Neural cell (in vitro differentiated cells): ENCODE measurements at regions not wholly inside any gene's neighbourhood (a gene's known extent, or its start where the extent isn't known, plus 50 kb on each side); places are given as distances from the start of the nearest gene placed in this dataset.

Source experiments
- CTCF ChIP-seq: fragments of 450-650 bp; IDR thresholded peaks from 2 replicates; pipeline ENCODE4 v1.5.1; 2014; ENCODE audit warnings: antibody characterized with exemption, mild to moderate bottlenecking, moderate library complexity; ENCODE audit not compliant: poor library complexity, severe bottlenecking
- EP300 ChIP-seq: fragments of 450-650 bp; conservative IDR thresholded peaks from 2 replicates; pipeline ENCODE4 v1.6.1; 2014; ENCODE audit warnings: antibody characterized with exemption, mild to moderate bottlenecking, moderate library complexity; ENCODE audit not compliant: poor library complexity, severe bottlenecking
- EZH2 ChIP-seq: fragments of 200-600, 300-800 bp; shearing (Covaris generic), sonication (generic); IDR thresholded peaks from 2 replicates; pipeline ENCODE4 v1.6.1; 2014; ENCODE audit warnings: antibody characterized with exemption, low read length, borderline replicate concordance, mild to moderate bottlenecking; ENCODE audit not compliant: insufficient read depth, poor library complexity, severe bottlenecking
- POLR2AphosphoS5 ChIP-seq: IDR thresholded peaks from 2 replicates; pipeline ENCODE4 v1.6.1; 2012
- SMC3 ChIP-seq: fragments of 450-650 bp; conservative IDR thresholded peaks from 2 replicates; pipeline ENCODE4 v1.6.1; 2014; ENCODE audit warnings: antibody characterized with exemption, mild to moderate bottlenecking, moderate library complexity; ENCODE audit not compliant: poor library complexity
- TF ChIP-seq, protein P1 (sequence below): IDR thresholded peaks from 2 replicates; pipeline ENCODE4 v1.6.1; 2012; ENCODE audit warnings: borderline replicate concordance

- TF ChIP-seq CTCF = no peak
- TF ChIP-seq EZH2 = no peak
- TF ChIP-seq EP300 = no peak
- no peak for TF ChIP-seq SMC3
- TF ChIP-seq, protein P1, sequence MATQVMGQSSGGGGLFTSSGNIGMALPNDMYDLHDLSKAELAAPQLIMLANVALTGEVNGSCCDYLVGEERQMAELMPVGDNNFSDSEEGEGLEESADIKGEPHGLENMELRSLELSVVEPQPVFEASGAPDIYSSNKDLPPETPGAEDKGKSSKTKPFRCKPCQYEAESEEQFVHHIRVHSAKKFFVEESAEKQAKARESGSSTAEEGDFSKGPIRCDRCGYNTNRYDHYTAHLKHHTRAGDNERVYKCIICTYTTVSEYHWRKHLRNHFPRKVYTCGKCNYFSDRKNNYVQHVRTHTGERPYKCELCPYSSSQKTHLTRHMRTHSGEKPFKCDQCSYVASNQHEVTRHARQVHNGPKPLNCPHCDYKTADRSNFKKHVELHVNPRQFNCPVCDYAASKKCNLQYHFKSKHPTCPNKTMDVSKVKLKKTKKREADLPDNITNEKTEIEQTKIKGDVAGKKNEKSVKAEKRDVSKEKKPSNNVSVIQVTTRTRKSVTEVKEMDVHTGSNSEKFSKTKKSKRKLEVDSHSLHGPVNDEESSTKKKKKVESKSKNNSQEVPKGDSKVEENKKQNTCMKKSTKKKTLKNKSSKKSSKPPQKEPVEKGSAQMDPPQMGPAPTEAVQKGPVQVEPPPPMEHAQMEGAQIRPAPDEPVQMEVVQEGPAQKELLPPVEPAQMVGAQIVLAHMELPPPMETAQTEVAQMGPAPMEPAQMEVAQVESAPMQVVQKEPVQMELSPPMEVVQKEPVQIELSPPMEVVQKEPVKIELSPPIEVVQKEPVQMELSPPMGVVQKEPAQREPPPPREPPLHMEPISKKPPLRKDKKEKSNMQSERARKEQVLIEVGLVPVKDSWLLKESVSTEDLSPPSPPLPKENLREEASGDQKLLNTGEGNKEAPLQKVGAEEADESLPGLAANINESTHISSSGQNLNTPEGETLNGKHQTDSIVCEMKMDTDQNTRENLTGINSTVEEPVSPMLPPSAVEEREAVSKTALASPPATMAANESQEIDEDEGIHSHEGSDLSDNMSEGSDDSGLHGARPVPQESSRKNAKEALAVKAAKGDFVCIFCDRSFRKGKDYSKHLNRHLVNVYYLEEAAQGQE = no peak
- TF ChIP-seq POLR2AphosphoS5 = no peak
Observed at GRCh38 chr13:40285634-40286033, 380.8 kb downstream of the FOXO1 start.
